Tibial artery (tissue), 4 donors: ENCODE measurements at regions not wholly inside any gene's neighbourhood (a gene's known extent, or its start where the extent isn't known, plus 50 kb on each side); places are given as distances from the start of the nearest gene placed in this dataset.
"Not testable (repeated sequence)": the region's sequence is repeated elsewhere in the genome, so short reads cannot be mapped to it uniquely, and the experiment has no call there.

Source experiments
- DNase-seq, 2 donors: peaks; one replicate each; pipeline ENCODE4 v3.0.0-alpha.2; 2019
- H3K27ac ChIP-seq, 2 donors: fragments of 200-600 bp; sonication (generic) in 1 of 2; 1 replicate in 1 of 2; 2 replicates in 1 of 2; pipeline ENCODE4 v1.5.1; 2018 to 2019; ENCODE audit warnings: mild to moderate bottlenecking in 1 of 2
- H3K27me3 ChIP-seq, 2 donors: fragments of 200-600 bp; sonication (generic) in 1 of 2; one replicate each; pipeline versions ENCODE4 v1.5.1 to v1.6.0; 2016 to 2019
- H3K36me3 ChIP-seq, 3 donors: fragments of 200-600 bp; sonication (generic) in 2 of 3; one replicate each; pipeline ENCODE4 v1.5.1; 2016 to 2019; ENCODE audit warnings: mild to moderate bottlenecking in 2 of 3
- H3K4me1 ChIP-seq, 4 donors: fragments of 200-600 bp; sonication (generic) in 2 of 4; 1 replicate in 3 of 4; 2 replicates in 1 of 4; pipeline ENCODE4 v1.5.1; 2016 to 2019
- H3K4me3 ChIP-seq, 2 donors: fragments of 200-600 bp; sonication (generic) in 1 of 2; 1 replicate in 1 of 2; 2 replicates in 1 of 2; pipeline ENCODE4 v1.5.1; 2018 to 2019; ENCODE audit warnings: mild to moderate bottlenecking in 2 of 2
- H3K9me3 ChIP-seq, 3 donors: fragments of 200-600 bp; sonication (generic) in 1 of 3; one replicate each; pipeline ENCODE4 v1.5.1; 2016 to 2019
- intact Hi-C: fragments of 100-400 bp; cut with DNase I; formaldehyde crosslinking; loops from one replicate; pipeline ENCODE4 v1.15.0; 2023; ENCODE audit warnings: low total_unique reads
- TF ChIP-seq, protein P1 (sequence below), 2 experiments: fragments of 200-600 bp in 1 of 2; fragments of 450-650 bp in 1 of 2; IDR thresholded peaks; one replicate each; pipeline ENCODE4 v1.5.1; 2017 to 2019; ENCODE audit warnings: antibody characterized with exemption in 2 of 2, mild to moderate bottlenecking in 1 of 2, moderate library complexity in 1 of 2

DNA sequence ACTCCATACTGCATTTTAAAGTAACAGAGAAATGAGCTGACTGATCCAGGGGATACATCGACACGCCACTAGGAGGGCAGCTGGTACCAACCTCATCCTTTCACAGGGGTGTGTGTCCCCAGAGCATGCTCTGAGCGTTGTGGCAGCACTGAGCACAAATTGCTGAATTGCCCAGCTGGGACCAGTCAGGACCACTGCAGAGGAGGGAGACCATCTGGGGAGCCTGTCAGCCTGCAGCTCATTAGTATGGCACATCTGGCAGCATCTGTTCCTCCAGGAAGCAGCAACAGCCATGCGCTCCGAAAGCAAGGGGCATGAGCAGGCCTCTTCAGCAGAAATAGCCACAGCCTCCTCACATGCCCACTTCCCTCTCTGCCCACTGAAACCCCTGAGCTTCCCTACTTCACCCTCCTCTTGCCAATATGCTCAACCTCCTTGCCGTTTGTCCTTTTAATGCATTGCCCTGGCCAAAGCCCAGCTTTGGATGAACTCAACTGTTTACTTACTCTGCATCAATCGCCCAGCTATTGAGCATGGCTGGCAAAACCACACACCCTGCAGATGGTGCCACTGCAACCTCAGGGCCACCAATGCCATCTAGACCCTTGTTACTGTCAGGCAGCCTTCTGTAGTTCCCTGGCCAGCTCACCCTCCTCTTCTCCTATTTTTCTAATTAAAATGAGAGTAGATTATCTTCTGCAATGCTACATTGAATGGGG is 77.6 kb upstream of the NEDD9 start:
- TF ChIP-seq, protein P1, sequence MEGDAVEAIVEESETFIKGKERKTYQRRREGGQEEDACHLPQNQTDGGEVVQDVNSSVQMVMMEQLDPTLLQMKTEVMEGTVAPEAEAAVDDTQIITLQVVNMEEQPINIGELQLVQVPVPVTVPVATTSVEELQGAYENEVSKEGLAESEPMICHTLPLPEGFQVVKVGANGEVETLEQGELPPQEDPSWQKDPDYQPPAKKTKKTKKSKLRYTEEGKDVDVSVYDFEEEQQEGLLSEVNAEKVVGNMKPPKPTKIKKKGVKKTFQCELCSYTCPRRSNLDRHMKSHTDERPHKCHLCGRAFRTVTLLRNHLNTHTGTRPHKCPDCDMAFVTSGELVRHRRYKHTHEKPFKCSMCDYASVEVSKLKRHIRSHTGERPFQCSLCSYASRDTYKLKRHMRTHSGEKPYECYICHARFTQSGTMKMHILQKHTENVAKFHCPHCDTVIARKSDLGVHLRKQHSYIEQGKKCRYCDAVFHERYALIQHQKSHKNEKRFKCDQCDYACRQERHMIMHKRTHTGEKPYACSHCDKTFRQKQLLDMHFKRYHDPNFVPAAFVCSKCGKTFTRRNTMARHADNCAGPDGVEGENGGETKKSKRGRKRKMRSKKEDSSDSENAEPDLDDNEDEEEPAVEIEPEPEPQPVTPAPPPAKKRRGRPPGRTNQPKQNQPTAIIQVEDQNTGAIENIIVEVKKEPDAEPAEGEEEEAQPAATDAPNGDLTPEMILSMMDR (IDR thresholded peaks at IDR 0.05), result no peak
- no peaks in the 10 kb centered on the region for H3K4me1 ChIP-seq
- H3K27ac ChIP-seq, result no peak overlapping the region
- H3K4me3 ChIP-seq, result no peak overlapping the region
- intact Hi-C loops, result no loop called here
- DNase-seq, result no peak
- no peaks in the 10 kb centered on the region for H3K36me3 ChIP-seq
- H3K27me3 ChIP-seq, result no peaks in the 10 kb centered on the region
- no peaks in the 10 kb centered on the region for H3K9me3 ChIP-seq

DNA sequence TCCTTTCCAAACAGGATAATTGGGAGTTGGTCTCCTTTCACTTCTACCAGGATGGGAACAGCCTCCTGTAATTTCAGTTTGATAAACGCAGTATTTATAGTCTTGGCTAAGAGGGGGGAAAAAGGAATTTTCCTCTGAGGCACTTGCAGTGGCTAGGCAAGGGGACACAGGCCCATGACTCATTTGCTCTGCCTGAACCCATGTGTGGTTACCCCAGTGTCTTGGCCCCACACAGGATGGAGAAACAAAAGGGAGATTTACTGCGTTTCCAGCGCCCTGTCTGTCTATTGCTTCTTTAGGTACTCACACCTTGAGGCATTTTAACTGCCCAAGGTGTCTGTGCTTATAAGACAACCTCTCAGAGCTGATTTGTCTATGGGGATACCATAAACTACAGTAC is 74.8 kb upstream of the NEDD9 start:
- no peak for DNase-seq
- no peaks in the 10 kb centered on the region for H3K36me3 ChIP-seq
- H3K4me3 ChIP-seq, result no peak overlapping the region
- intact Hi-C loops, result no loop called here
- no peaks in the 10 kb centered on the region for H3K9me3 ChIP-seq
- TF ChIP-seq, protein P1 (IDR thresholded peaks at IDR 0.05), result no peak
- no peaks in the 10 kb centered on the region for H3K4me1 ChIP-seq
- H3K27me3 ChIP-seq, result no peaks in the 10 kb centered on the region
- H3K27ac ChIP-seq, result no peak overlapping the region

DNA sequence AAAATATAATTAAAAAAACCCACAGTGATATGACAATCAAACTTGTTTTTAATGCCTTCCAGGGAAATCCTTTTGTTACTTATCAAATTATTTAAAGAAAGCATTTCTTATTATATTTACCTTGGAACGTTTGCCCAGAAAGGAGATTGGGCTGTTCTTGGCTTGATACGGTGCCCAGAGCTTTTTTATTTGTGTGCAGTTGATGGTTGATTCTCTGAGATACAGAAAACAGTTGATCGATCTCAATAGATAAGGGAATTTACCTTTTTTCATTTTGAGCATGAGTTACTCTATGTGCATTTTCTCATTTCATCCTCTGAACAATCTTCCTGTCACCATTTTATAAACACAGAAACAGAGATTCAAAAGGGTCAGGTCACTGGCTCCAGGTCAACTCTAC is 72.5 kb upstream of the NEDD9 start:
- DNase-seq, result no peak
- Histone ChIP-seq H3K27ac (no peak overlapping the region), H3K9me3 (no peaks in the 10 kb centered on the region), H3K36me3 (no peaks in the 10 kb centered on the region), H3K4me1 (no peaks in the 10 kb centered on the region), H3K4me3 (no peak overlapping the region), H3K27me3 (no peaks in the 10 kb centered on the region)
- intact Hi-C loops, result no loop called here
- TF ChIP-seq, protein P1 (IDR thresholded peaks at IDR 0.05), result no peak

DNA sequence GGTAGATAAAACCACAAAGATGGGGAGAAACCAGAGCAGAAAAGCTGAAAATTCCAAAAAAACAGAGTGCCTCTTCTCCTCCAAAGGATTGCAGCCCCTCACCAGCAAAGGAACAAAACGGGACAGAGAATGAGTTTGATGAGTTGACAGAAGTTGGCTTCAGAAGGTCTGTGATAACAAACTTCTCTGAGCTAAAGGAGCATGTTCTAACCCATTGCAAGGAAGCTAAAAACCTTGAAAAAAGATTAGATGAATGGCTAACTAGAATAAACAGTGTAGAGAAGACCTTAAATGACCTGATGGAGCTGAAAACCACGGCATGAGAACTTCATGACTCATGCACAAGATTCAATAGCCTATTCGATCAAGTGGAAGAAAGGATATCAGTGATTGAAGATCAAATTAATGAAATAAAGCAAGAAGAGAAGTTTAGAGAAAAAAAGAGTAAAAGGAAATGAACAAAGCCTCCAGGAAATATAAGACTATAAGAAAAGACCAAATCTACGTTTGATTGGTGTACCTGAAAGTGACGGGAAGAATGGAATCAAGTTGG is 67.5 kb upstream of the NEDD9 start:
- H3K27me3 ChIP-seq, H3K27ac ChIP-seq, H3K9me3 ChIP-seq, DNase-seq, H3K36me3 ChIP-seq, H3K4me1 ChIP-seq, intact Hi-C loops, H3K4me3 ChIP-seq: not testable (repeated sequence)

DNA sequence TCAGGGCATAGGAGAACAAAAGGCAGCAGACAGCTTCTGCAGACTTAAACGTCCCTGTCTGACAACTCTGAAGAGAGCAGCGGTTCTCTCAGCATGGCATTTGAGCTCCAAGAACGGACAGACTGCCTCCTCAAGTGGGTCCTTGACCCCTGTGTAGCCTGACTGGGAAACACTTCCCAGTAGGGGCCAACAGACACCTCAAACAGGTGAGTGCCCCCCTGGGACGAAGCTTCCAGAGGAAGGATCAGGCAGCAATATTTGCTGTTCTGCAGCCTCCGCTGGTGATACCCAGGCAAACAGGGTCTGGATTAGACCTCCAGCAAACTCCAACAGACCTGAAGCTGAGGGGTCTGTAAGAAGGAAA is 66.9 kb upstream of the NEDD9 start:
- H3K9me3 ChIP-seq, intact Hi-C loops: not testable (repeated sequence)

DNA sequence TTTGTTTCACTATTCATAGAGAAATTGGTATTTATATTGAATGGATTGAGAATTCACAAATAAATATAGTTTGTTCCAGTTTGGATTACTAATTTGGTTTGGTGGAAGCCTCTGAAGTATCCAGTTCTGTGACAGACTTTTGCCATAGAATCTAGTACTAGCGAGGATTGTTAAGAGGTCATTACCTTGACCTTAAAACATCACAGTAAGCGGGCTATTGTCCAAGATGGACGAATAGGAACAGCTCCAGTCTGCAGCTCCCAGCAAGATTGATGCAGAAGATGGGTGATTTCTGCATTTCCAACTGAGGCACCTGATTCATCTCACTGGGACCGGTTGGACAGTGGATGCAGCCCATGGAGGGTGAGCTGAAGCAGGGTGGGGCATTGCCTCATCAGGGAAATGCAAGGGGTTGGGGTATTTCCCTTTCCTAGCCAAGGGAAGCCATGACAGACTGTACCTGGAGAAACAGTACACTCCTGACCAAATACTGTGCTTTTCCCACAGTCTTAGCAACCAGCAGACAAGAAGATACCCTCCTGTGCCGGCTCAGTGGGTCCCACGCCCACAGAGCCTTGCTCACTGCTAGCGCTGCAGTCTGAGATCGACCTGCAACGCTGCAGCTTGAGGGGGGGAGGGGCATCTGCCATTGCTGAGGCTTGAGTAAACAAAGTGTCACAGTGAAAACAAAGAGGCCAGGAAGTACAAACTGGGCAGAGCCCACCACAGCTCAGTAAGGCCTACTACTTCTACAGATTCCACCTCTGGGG is 66.4 kb upstream of the NEDD9 start:
- intact Hi-C loops, result no loop called here
- DNase-seq, result no peak
- TF ChIP-seq, protein P1 (IDR thresholded peaks at IDR 0.05), result no peak
- H3K36me3 ChIP-seq, result no peaks in the 10 kb centered on the region
- no peak overlapping the region for H3K27ac ChIP-seq
- no peaks in the 10 kb centered on the region for H3K27me3 ChIP-seq
- no peaks in the 10 kb centered on the region for H3K4me1 ChIP-seq
- no peak overlapping the region for H3K4me3 ChIP-seq
- H3K9me3 ChIP-seq, result no peaks in the 10 kb centered on the region

More for the DNA sequence above, 66.9 kb upstream of the NEDD9 start:
- not testable (repeated sequence) for H3K27ac ChIP-seq, H3K4me1 ChIP-seq, H3K27me3 ChIP-seq, DNase-seq, H3K4me3 ChIP-seq, H3K36me3 ChIP-seq
